Neuronal stem cell (in vitro differentiated cells): ENCODE measurements at regions not wholly inside any gene's neighbourhood (a gene's known extent, or its start where the extent isn't known, plus 50 kb on each side); places are given as distances from the start of the nearest gene placed in this dataset.

Source experiments
- DNase-seq: peaks from one replicate; pipeline ENCODE4 v3.0.0-alpha.2; 2013; ENCODE audit warnings: low spot score
- H2AFZ ChIP-seq: one replicate; pipeline ENCODE4 v1.6.1; 2013; ENCODE audit warnings: mild to moderate bottlenecking, low read length, inconsistent platforms
- H2AK5ac ChIP-seq: 2 replicates; pipeline ENCODE4 v1.6.1; 2013; ENCODE audit warnings: low read depth, mild to moderate bottlenecking, inconsistent platforms, low read length, moderate library complexity, mixed read lengths
- H2BK120ac ChIP-seq: 2 replicates; pipeline ENCODE4 v1.6.1; 2013; ENCODE audit warnings: low read depth, mild to moderate bottlenecking, inconsistent platforms, low read length, moderate library complexity, mixed read lengths
- H2BK12ac ChIP-seq: one replicate; pipeline ENCODE4 v1.6.1; 2013; ENCODE audit warnings: low read length, inconsistent platforms
- H2BK15ac ChIP-seq: 2 replicates; pipeline ENCODE4 v1.6.1; 2013; ENCODE audit warnings: mild to moderate bottlenecking, low read length, inconsistent platforms, mixed read lengths
- H2BK5ac ChIP-seq: one replicate; pipeline ENCODE4 v1.6.1; 2013; ENCODE audit warnings: inconsistent platforms, mild to moderate bottlenecking, low read length, moderate library complexity
- H3K14ac ChIP-seq: one replicate; pipeline ENCODE4 v1.6.1; 2013; ENCODE audit warnings: low read length, inconsistent platforms
- H3K18ac ChIP-seq: 2 replicates; pipeline ENCODE4 v1.6.1; 2013; ENCODE audit warnings: low read length, inconsistent platforms
- H3K23ac ChIP-seq: 2 replicates; pipeline ENCODE4 v1.6.1; 2013; ENCODE audit warnings: low read depth, mild to moderate bottlenecking, mixed read lengths, low read length, inconsistent platforms; ENCODE audit not compliant: poor library complexity
- H3K27ac ChIP-seq: replicated peaks from 3 replicates; pipeline ENCODE4 v1.5.1; 2013; ENCODE audit warnings: low read length, inconsistent platforms
- H3K27me3 ChIP-seq, 3 experiments: 2 replicates each; pipeline ENCODE4 v1.6.1; 2013; ENCODE audit warnings: low read length in 3 of 3, mild to moderate bottlenecking in 2 of 3, inconsistent platforms in 1 of 3, low read depth in 1 of 3, mixed read lengths in 1 of 3, moderate library complexity in 1 of 3; ENCODE audit not compliant: control insufficient read depth in 3 of 3, insufficient read depth in 3 of 3
- H3K36me3 ChIP-seq, 2 donors: replicated peaks in 1 of 2; 2 replicates each; pipeline ENCODE4 v1.6.1; 2013; ENCODE audit warnings: low read length in 2 of 2; ENCODE audit not compliant: control insufficient read depth in 2 of 2, insufficient read depth in 2 of 2
- H3K4ac ChIP-seq: 2 replicates; pipeline ENCODE4 v1.6.1; 2013; ENCODE audit warnings: inconsistent platforms, mild to moderate bottlenecking, low read length, moderate library complexity
- H3K4me1 ChIP-seq, 2 donors: 1 replicate in 1 of 2; 2 replicates in 1 of 2; pipeline ENCODE4 v1.6.1; 2013; ENCODE audit warnings: low read length in 2 of 2, low read depth in 1 of 2; ENCODE audit not compliant: control insufficient read depth in 2 of 2, insufficient read depth in 1 of 2
- H3K4me2 ChIP-seq: one replicate; pipeline ENCODE4 v1.6.1; 2013; ENCODE audit warnings: mild to moderate bottlenecking, low read length, inconsistent platforms; ENCODE audit not compliant: insufficient read depth, poor library complexity, severe bottlenecking
- H3K4me3 ChIP-seq, 2 donors: 2 replicates each; pipeline ENCODE4 v1.5.1; 2013; ENCODE audit warnings: low read length in 2 of 2, mild to moderate bottlenecking in 2 of 2, inconsistent platforms in 1 of 2, moderate library complexity in 1 of 2
- H3K79me1 ChIP-seq: one replicate; pipeline ENCODE4 v1.6.1; 2013; ENCODE audit warnings: low read depth, mild to moderate bottlenecking, inconsistent platforms, low read length, moderate library complexity
- H3K9ac ChIP-seq: one replicate; pipeline ENCODE4 v1.6.1; 2013; ENCODE audit warnings: mild to moderate bottlenecking, low read depth, low read length, inconsistent platforms; ENCODE audit not compliant: poor library complexity
- H3K9me3 ChIP-seq, 2 donors: replicated peaks in 1 of 2; 2 replicates each; pipeline versions ENCODE3 to v1.6.1; 2013; ENCODE audit warnings: low read length in 2 of 2, mild to moderate bottlenecking in 2 of 2, inconsistent platforms in 1 of 2, low read depth in 1 of 2, mixed read lengths in 1 of 2, moderate library complexity in 1 of 2; ENCODE audit not compliant: control insufficient read depth in 2 of 2, insufficient read depth in 1 of 2
- H4K8ac ChIP-seq: one replicate; pipeline ENCODE4 v1.6.1; 2013; ENCODE audit warnings: low read depth, mild to moderate bottlenecking, inconsistent platforms, low read length, moderate library complexity
- H4K91ac ChIP-seq: one replicate; pipeline ENCODE4 v1.6.1; 2013; ENCODE audit warnings: low read length, low read depth, mild to moderate bottlenecking, inconsistent platforms; ENCODE audit not compliant: poor library complexity
- WGBS, 2 donors: extraction: QIAGEN DNeasy Blood & Tissue Kit; methylation state at CpG; one replicate each; pipeline ENCODE4 v1.1.7; 2013; ENCODE audit warnings: missing lambda C conversion rate in 2 of 2, mixed read lengths in 1 of 2; ENCODE audit not compliant: insufficient read length in 2 of 2, insufficient replicate concordance in 1 of 2; ENCODE audit errors: extremely low coverage in 2 of 2; 5-methylcytosine and 5-hydroxymethylcytosine counted together

GRCh38 chr4:156523991-156524390 is 447.6 kb downstream of the PDGFC start:
- Histone ChIP-seq H2AK5ac (no peak overlapping the region), H2BK5ac (no peak overlapping the region), H3K27me3 (no peaks in the 10 kb centered on the region), H2AFZ (no peak overlapping the region), H3K79me1 (no peaks in the 10 kb centered on the region), H4K91ac (no peak overlapping the region), H3K18ac (no peak overlapping the region), H3K4me2 (no peak overlapping the region), H3K4me1 (no peaks in the 10 kb centered on the region), H3K9me3 (no peaks in the 10 kb centered on the region), H3K14ac (no peak overlapping the region), H3K9ac (no peak overlapping the region), H2BK12ac (no peak overlapping the region), H3K36me3 (no peaks in the 10 kb centered on the region), H3K23ac (no peak overlapping the region), H4K8ac (no peak overlapping the region), H2BK120ac (no peak overlapping the region), H2BK15ac (no peak overlapping the region), H3K4me3 (no peak overlapping the region), H3K27ac (no peak overlapping the region), H3K4ac (no peak overlapping the region)
- WGBS, 2 donors: no CpG with 5 or more reads among the region's 1 CpG
- no peak for DNase-seq

- H4K91ac ChIP-seq: no peak overlapping the region
- no peak overlapping the region for H3K14ac ChIP-seq
- no CpG with 5 or more reads among the region's 3 CpGs for WGBS, 2 donors
- H2BK15ac ChIP-seq: no peak overlapping the region
- H2AK5ac ChIP-seq: no peak overlapping the region
- no peaks in the 10 kb centered on the region for H3K27me3 ChIP-seq
- H2BK12ac ChIP-seq: no peak overlapping the region
- H2AFZ ChIP-seq: no peak overlapping the region
- no peak overlapping the region for H3K9ac ChIP-seq
- H3K36me3 ChIP-seq: no peaks in the 10 kb centered on the region
- H3K18ac ChIP-seq: no peak overlapping the region
- H3K4me3 ChIP-seq: no peak overlapping the region
- no peaks in the 10 kb centered on the region for H3K9me3 ChIP-seq
- H3K27ac ChIP-seq: no peak overlapping the region
- H3K23ac ChIP-seq: no peak overlapping the region
- no peak overlapping the region for H3K4me2 ChIP-seq
- H3K4me1 ChIP-seq: no peaks in the 10 kb centered on the region
- H3K79me1 ChIP-seq: no peaks in the 10 kb centered on the region
- H2BK120ac ChIP-seq: no peak overlapping the region
- DNase-seq: no peak
- H4K8ac ChIP-seq: no peak overlapping the region
- no peak overlapping the region for H2BK5ac ChIP-seq
- H3K4ac ChIP-seq: no peak overlapping the region
Observed at GRCh38 chr4:156523492-156523891, 448.1 kb downstream of the PDGFC start.

- H3K4me3 ChIP-seq: no peak overlapping the region
- H4K91ac ChIP-seq: no peak overlapping the region
- no peak overlapping the region for H2AFZ ChIP-seq
- H2AK5ac ChIP-seq: no peak overlapping the region
- H3K27me3 ChIP-seq: no peaks in the 10 kb centered on the region
- H3K9me3 ChIP-seq: no peaks in the 10 kb centered on the region
- H2BK12ac ChIP-seq: no peak overlapping the region
- H3K23ac ChIP-seq: no peak overlapping the region
- no CpG with 5 or more reads among the region's 3 CpGs for WGBS, 2 donors
- no peak overlapping the region for H3K4ac ChIP-seq
- no peaks in the 10 kb centered on the region for H3K79me1 ChIP-seq
- no peak overlapping the region for H4K8ac ChIP-seq
- no peak overlapping the region for H3K9ac ChIP-seq
- H3K14ac ChIP-seq: no peak overlapping the region
- no peak overlapping the region for H3K18ac ChIP-seq
- no peak overlapping the region for H2BK5ac ChIP-seq
- no peak for DNase-seq
- H3K36me3 ChIP-seq: no peaks in the 10 kb centered on the region
- no peak overlapping the region for H3K4me2 ChIP-seq
- H2BK120ac ChIP-seq: no peak overlapping the region
- H3K27ac ChIP-seq: no peak overlapping the region
- H3K4me1 ChIP-seq: no peaks in the 10 kb centered on the region
- H2BK15ac ChIP-seq: no peak overlapping the region
Observed at GRCh38 chr4:156521631-156522030, 450.0 kb downstream of the PDGFC start.

- Histone ChIP-seq H3K4me2 (no peak overlapping the region), H2BK5ac (no peak overlapping the region), H3K14ac (no peak overlapping the region), H3K36me3 (no peaks in the 10 kb centered on the region), H3K4me1 (no peaks in the 10 kb centered on the region), H3K4ac (no peak overlapping the region), H2BK15ac (no peak overlapping the region), H3K9ac (no peak overlapping the region), H3K23ac (no peak overlapping the region), H2AK5ac (no peak overlapping the region), H3K27ac (no peak overlapping the region), H2BK12ac (no peak overlapping the region), H3K27me3 (no peaks in the 10 kb centered on the region), H3K4me3 (no peak overlapping the region), H3K18ac (no peak overlapping the region), H2BK120ac (no peak overlapping the region), H3K79me1 (no peaks in the 10 kb centered on the region), H4K8ac (no peak overlapping the region), H3K9me3 (no peaks in the 10 kb centered on the region), H4K91ac (no peak overlapping the region), H2AFZ (no peak overlapping the region)
- no CpG with 5 or more reads among the region's 2 CpGs for WGBS, 2 donors
- DNase-seq: no peak
Observed at GRCh38 chr4:156517956-156518355, 453.6 kb downstream of the PDGFC start.
